NCI-H2171 (cell line): ENCODE measurements at regions not wholly inside any gene's neighbourhood (a gene's known extent, or its start where the extent isn't known, plus 50 kb on each side); places are given as distances from the start of the nearest gene placed in this dataset.

Experiments
- DNase-seq: peaks from one replicate; lab custom pipeline; 2025; lab: John Stamatoyannopoulos, UW

- no peak for DNase-seq
Measured at GRCh38 chr6:44062771-44063560, 64.3 kb downstream of the MRPL14 start.

- no peak for DNase-seq
Measured at GRCh38 chr6:44062105-44062770, 65.0 kb downstream of the MRPL14 start.

DNA sequence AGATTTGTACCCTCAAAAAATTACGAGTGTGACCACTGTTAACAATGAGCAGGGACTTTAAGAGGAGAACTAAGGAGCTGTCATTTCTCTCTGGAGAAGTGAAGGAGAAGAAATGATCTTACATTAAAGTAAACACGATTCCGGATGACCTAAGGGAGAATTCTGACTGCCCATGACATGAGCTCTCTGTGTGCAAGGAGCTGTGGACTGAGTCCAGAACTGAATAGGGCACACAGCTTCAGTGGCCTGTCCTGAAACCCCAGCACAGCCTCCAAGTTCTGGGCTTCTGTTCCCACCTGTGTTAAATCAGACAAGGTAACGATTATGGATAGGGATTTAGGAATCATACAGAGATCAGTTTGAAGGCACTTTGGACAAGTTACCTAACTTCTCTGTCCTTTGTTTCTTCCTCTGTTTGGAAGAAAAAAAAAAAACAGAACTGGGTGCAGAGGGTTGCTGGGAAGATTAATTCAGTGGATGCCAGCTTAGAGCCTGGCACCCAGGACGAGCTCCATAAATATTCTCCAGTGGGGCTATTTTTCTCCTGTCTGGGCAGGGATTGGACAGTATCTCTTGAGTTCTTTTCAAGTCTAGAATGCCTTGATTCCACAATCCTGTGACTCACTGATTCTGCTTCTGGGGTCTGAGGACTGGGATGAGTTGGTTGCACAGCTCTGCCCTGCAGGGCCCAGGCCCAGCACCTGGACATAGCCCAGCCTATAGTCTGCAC is 65.7 kb downstream of the MRPL14 start:
- no peak for DNase-seq

GRCh38 chr6:44060612-44061374 is 66.5 kb downstream of the MRPL14 start:
- no peak for DNase-seq

GRCh38 chr6:44059359-44060346 is 67.6 kb downstream of the MRPL14 start:
- DNase-seq: no peak

- no peak for DNase-seq
Measured at GRCh38 chr6:44058617-44059358, 68.5 kb downstream of the MRPL14 start.

GRCh38 chr6:44057931-44058616 is 69.2 kb downstream of the MRPL14 start:
- DNase-seq: no peak

GRCh38 chr6:44057238-44057930 is 69.9 kb downstream of the MRPL14 start:
- DNase-seq: no peak

DNA sequence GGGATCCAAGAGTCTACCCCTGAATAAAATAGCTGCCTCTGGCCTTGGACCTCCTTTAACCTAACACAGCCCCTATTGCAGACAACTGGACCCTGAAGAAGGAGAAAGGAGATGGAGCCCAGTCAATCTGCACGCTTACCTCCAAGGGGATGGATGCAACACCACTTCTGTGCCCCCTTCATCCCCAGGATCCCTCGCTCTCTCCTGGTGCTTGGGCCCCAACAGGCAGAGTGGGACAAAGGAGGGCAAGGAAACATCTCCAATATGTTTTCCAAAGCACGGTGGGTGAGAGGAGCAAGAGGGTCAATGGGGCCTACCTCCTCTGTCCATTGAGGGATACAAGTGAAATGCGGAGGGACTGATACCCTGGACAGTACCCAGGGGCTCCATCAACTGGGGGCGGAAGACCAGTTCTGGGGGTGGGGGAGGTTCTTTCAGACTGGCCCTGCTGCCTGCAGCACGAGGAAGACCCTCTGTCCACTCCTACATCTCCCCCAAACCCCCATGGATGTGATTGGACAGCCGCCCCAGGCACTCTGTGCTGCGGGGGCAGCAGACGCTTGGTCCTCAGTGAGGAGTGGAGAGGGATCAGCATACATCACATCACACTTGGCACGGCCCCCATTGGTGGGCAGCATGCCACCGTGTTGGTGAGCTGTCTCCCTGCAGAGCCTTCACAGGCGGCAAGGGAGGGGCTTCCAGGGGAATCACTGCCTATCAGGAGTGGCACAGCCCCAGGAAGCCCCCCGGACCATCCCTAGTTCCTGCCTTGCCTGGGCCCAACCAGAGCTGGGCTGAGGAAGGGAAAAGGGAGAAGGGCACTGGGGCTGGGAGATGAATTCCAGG is 70.6 kb downstream of the MRPL14 start:
- no peak for DNase-seq

- no peak for DNase-seq
Measured at GRCh38 chr6:44054721-44055559, 72.3 kb downstream of the MRPL14 start.

GRCh38 chr6:44053760-44054556 is 73.3 kb downstream of the MRPL14 start:
- no peak for DNase-seq

- DNase-seq: no peak
Measured at GRCh38 chr6:44053106-44053756, 74.0 kb downstream of the MRPL14 start.

DNA sequence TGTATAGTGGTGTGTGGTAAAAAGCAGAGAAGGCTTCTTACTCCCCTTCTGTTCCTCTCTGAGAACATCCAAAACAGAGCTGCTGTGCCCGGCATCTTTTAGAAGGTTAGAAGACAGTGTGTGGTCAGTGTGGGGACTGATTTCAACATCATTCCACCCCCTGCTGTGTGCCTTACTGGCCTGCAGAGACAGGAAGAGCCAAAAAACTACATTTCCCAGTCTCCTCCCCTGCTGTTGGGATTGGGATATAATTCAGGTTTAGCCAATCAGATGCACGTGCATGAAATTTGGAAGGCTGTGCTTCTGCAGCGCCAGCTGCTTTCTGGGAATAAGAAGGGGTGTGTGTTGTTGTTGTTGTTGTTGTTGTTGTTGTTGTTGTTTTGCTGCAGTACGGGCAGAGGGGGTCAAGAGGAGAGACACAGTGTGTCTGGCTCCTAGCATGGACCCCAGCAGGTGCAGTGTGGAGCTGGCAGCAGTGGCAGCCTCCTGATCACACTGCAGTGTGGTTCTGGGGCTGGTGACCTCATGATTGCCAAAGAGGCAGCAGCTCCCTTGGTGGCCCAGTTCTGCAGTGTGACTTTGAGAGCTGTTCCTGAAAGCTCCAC is 74.7 kb downstream of the MRPL14 start:
- no peak for DNase-seq

GRCh38 chr6:44051515-44051914 is 75.7 kb downstream of the MRPL14 start:
- no peak for DNase-seq

GRCh38 chr6:44050872-44051505 is 76.3 kb downstream of the MRPL14 start:
- DNase-seq: no peak
